T47D (cell line): ENCODE measurements at regions not wholly inside any gene's neighbourhood (a gene's known extent, or its start where the extent isn't known, plus 50 kb on each side); places are given as distances from the start of the nearest gene placed in this dataset.

Source experiments
- DNase-seq, 2 experiments: peaks; one replicate each; pipeline versions ENCODE4 v3.0.0 to v3.0.0-alpha.2; 2011 to 2012; ENCODE audit warnings: low read depth in 1 of 2, low spot score in 1 of 2
- JUND ChIP-seq: IDR thresholded peaks from 2 replicates; pipeline ENCODE4 v1.6.1; 2012; ENCODE audit warnings: low read depth
- in situ Hi-C: cut with HindIII; loops from 2 replicates; pipeline ENCODE4 v1.10.0; 2016; ENCODE audit warnings: low sequenced_read_pairs, low pct_unique_long_range_greater_than_20kb

DNA sequence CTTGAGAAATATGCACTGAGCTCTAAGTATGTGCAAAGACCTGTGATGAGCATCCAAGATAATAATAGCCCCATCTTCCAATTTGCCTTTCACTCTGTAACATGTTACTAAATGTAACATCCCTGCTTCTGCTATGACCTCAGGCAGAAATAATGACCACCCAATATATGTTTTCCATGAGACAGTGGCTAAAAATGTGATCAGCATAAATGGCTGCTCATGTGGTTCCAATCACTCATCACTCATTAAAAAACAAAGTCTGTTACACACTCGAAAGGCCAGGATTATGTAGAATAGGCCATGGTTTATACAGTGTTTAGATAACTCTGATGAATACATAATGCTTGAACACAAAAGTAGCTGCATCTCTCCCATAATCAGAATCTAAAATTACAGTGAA lies 71.4 kb upstream of the MOCS2 start:
- DNase-seq: no peak
- TF ChIP-seq JUND: no peak
- in situ Hi-C loops: no loop called here

DNA sequence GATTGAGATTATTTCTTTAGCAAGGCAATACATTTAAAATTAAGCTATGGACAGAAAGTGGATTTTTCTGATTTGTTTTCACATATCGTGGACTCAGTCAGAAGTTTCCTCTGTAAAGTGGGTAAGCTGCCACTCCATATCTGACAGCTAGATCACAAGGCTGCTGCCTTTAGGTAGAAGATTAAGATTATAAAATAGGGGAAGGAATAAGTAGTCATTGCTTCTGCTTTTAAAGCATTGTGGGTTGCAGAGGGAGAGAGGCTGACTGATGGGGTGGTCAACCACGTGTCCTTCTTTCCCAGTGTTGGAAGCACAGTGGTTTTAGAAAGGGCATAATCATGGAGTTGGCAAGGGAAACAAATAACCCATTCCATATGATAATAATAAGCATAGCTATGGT lies 74.3 kb upstream of the MOCS2 start:
- TF ChIP-seq JUND: no peak
- DNase-seq: no peak
- in situ Hi-C loops: no loop called here

DNA sequence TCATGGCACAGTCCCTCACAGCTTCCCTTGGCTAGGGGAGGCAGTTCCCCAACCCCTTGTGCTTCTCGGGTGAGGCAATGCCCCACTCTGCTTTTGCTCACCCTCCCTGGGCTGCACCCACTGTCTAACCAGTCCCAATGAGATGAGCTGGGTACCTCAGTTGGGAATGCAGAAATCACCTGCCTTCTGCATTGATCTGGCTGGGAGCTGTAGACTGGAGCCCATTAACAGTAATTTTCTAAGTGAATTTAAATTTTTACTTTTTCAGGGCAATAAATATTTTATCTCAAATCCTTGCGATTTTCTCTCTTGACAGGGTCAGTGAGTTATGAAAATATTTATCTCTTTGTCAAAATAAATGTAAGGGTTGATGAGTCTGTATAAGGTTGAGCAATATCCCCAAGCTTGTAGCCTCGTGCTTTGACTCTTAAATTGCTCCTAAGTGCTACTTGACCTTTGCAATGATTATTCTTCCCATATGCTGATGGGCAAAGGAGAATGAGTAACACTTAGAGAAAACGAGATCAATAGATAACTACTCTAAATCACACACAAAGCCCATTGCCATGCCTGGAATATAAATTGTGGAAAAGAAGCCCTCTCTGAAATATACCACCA lies 82.1 kb upstream of the MOCS2 start:
- in situ Hi-C loops: no loop called here
- no peak for TF ChIP-seq JUND
- DNase-seq: no peak

DNA sequence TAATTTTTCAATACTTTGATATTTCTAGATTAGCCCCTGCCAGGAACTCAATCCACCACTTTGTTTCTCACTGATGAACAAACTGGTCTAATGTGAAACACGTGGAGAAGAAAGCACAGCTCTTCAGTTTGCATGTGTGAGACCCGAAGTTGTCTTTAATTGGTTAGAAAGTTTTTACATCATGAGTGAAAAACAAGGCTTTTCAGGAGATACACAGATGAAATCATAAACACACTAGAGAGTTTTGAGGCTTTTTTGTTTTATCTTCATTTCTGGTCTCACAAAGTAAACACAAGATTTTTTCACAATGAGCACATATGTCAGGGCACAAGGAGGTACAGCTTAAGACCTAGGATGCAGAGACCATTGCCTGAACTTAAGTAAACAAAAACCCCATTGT lies 84.5 kb upstream of the MOCS2 start:
- in situ Hi-C loops: no loop called here
- no peak for TF ChIP-seq JUND
- DNase-seq: no peak

DNA sequence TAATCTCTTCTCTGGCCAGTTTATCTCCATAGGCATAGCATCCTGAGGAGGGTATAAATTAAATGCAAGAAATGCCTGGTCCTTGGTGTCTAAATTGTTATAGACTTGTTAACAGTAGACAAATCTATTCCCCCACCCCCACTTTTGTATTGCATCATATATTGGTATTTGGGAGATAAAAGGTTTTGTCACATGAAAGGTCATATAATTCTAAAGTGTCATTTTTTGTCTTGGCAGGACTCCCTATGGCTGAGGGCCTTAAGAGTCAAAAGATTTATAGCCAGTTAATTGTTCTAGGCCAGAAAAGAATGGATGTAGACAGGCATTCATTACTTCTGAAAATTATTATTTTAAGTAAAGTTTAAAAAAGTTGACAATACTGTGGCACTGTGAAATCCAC lies 90.3 kb upstream of the MOCS2 start:
- in situ Hi-C loops: no loop called here
- DNase-seq: no peak
- no peak for TF ChIP-seq JUND

DNA sequence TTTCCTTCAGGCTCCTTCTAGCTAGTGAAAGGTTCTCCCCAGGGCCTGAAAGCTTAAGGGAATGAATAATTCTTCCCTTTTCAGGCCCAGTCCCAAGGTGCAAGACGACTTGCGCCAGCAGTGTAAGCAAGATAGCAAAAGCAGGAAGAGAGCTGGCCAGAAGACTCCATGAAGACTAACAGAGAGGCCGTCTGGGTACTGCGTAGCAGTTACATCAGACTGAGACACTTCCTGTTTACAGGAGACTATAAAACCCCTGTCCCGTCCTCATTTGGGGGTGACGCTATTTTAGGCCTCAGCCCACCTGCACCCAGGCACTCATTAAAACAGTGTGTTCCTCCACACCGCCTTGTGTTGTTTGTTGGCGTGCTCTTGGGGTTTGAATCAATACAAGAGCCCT lies 90.7 kb upstream of the MOCS2 start:
- no peak for TF ChIP-seq JUND
- in situ Hi-C loops: no loop called here
- DNase-seq: no peak

DNA sequence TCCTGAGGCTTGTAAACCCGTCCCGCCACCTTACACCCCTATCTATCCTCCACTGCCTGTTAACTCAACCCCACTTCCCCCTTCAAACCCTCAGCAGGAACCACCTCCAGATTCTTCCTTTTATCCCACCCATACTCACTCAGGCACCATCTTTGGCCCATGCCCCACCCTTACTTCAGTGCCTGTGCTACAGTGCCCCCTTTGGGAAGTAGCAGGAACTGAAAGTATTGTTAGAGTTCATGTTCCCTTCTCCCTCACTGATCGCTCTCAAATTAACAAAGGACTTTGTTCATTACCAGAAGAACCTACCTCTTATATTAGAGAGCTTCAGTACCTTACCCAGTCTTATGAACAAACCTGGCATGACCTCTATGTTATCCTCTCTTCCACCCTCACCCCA lies 92.2 kb upstream of the MOCS2 start:
- no peak for TF ChIP-seq JUND
- no peak for DNase-seq
- in situ Hi-C loops: no loop called here

DNA sequence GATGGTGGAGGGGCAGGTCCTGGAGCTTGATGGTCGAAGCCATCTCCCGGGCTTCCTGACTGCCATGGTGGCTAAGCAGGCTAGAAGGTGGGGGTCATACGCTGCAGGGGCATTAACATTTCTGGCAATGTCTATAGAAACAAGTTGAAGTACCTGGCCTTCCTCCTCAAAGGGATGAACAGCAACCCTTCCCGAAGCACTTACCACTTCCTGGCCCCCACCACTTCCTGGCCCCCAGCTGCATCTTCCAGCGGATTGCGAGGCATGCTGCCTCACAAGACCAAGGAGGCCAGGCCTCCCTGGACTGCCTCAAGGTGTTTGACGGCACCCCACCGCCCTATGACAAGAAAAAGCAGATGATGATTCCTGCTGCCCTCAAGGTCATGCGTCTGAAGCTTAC lies 97.0 kb upstream of the MOCS2 start:
- no peak for DNase-seq
- in situ Hi-C loops: no loop called here
- no peak for TF ChIP-seq JUND

DNA sequence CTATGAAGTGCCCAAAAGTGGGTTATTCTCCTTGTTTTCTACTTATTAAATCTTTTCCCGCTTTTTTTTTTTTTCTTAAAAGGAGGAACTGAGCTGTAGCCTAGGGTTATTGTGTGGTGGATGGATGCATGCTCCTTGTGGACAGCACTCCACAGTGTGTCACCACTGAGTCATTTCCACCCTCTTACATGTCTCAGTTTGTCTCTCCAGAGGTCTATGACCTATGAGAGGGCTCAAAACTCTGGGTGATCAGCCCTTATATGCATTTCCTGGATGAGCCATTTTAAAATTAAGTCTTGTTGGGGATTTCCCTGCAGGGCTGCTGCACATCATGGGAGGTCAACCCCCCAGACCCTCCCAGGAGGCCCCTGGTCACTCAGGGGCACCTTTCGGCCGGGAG lies 102.2 kb upstream of the MOCS2 start:
- in situ Hi-C loops: no loop called here
- no peak for DNase-seq
- no peak for TF ChIP-seq JUND

DNA sequence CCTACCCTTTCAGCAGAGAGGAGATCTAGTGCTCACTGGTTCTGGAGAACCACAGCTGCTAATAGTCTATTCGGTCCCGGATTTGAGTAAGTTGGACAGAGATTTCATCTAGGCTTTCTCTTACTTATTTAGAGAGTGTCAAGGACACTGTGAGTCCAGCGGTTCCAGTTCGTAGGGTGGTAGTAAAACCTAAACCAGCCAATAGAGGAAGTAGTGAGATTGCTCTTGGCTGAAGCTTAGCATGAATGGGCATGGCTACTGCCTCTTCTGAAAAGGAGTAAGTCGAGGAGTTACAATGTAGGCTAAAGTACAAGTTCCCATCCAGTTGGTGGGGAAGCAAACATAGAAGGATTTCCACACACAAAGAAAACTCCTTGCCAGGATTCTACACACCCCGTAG lies 109.6 kb upstream of the MOCS2 start:
- in situ Hi-C loops: no loop called here
- DNase-seq: no peak
- no peak for TF ChIP-seq JUND

DNA sequence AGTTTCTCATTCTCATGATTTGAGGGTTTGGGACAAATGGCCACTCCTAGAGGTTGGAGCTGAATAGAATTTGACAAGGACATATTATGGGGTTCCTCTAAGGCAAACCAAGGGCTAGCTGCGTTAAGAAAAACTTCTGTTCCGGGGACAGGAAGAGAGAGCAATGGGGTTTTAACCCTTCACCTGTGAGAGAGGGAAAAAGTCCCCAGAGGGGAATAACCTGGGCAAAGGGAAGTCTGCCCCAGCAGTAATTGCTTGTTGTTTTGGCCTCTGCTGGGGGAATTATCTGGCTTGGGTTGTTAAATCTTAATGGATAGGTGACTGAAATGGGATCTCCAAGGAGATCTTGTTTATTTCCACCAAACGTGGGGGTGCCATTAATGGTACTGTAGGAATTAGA lies 110.1 kb upstream of the MOCS2 start:
- TF ChIP-seq JUND: no peak
- in situ Hi-C loops: no loop called here
- DNase-seq: no peak

DNA sequence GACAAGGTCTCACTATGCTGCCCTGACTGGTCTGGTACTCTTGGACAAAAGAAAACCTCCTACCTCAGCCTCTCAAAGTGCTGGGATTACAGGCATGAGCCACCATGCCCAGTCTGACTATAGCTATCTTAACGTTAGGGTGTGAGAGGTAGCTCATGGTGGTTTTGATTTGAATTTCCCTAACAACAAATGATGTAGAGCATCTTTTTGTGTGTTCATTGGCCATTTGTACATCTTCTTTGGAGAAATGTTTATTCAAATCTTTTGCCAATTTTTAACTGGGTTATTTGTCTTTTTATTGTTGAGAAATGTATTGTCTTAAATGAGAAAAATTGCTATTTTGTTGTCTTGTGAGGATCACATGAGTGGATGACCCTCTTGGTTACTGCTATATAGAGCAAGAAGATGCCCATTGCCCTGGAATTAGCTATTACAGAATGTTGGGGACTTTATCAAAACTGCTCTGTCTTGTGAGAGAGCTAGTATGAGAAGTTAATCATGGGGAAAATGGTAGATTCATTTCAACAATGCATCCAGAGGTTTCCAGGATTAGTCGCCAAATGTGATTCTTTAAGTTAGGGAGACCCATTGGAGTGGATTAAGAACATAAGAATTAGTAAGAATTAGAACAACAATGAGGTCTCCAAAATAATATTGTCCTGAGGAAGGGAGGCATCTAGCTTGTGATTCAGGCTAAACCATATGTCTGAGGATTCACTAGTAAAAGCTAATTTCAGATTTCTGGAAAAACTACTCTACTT lies 124.3 kb upstream of the MOCS2 start:
- in situ Hi-C loops: no loop called here
- DNase-seq: no peak
- TF ChIP-seq JUND: no peak

DNA sequence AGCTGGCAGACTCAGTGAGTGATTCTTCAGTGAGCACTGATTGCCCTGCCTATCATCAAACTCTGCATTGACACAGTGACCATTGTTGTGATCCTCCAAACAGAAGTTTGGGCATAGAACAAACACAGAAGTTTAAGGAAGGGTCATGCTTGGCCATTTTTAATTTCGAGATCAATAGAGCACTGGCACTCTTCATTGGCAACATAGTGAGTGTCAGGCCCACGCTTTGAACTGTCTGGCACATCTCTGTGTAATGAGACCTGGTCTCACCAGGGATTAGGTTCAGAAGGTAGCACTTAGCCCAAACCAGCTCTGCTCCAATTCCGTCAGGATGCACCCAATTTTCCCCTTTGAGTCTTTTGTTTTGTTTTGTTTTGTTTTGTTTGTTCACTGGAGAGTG lies 127.1 kb upstream of the MOCS2 start:
- no peak for TF ChIP-seq JUND
- no peak for DNase-seq
- in situ Hi-C loops: no loop called here

DNA sequence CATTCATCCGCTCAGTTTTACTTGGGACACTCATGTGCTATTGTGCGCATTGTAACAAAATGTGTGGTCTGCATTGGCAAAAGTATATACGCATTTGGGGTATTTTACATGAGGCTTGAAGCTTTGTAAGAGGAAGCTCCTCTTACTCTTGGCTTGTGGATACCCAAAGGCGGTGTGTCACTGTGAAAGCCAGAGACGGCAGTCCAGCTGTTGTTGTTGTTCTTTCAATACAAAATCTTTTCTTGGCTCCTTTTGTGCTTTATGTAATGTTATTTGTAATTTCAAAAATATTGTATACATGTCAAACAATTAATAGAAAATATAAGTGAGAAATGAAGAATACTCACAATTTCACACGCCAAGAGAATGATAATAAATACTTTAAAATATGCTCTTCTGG lies 128.3 kb upstream of the MOCS2 start:
- DNase-seq: no peak
- in situ Hi-C loops: no loop called here

More for the DNA sequence above, 128.3 kb upstream of the MOCS2 start:
- TF ChIP-seq JUND: no peak
